ENCODE measurements at regions not wholly inside any gene's neighbourhood (a gene's known extent, or its start where the extent isn't known, plus 50 kb on each side); places are given as distances from the start of the nearest gene placed in this dataset.

- TF ChIP-seq TAF1 (IDR thresholded peaks at IDR 0.05; ENCODE audit: borderline replicate concordance, low read depth, low read length) (no peak), POLR2A (IDR thresholded peaks at IDR 0.05; ENCODE audit: low read depth, low read length) (no peak)
Observed at GRCh38 chr16:61228371-61228770, 807.9 kb downstream of the CDH8 start.

Measured in GM12892 (cell line).